ENCODE measurements at regions not wholly inside any gene's neighbourhood (a gene's known extent, or its start where the extent isn't known, plus 50 kb on each side); places are given as distances from the start of the nearest gene placed in this dataset.
"Not testable (repeated sequence)": the region's sequence is repeated elsewhere in the genome, so short reads cannot be mapped to it uniquely, and the experiment has no call there.

GRCh38 chr4:107562316-107562715 is 157.7 kb downstream of the PAPSS1 start:
- DNase-seq: no peak

GRCh38 chr4:107561481-107561880 is 158.6 kb downstream of the PAPSS1 start:
- DNase-seq: no peak

- no peak for DNase-seq
These were observed 160.4 kb downstream of the PAPSS1 start for GRCh38 chr4:107559653-107560052.

GRCh38 chr4:107552306-107552705 is 167.7 kb downstream of the PAPSS1 start:
- no peak for DNase-seq

GRCh38 chr4:107548211-107548905 is 171.7 kb downstream of the PAPSS1 start:
- no peak for DNase-seq

GRCh38 chr4:107546638-107547037 is 173.4 kb downstream of the PAPSS1 start:
- no peak for DNase-seq

GRCh38 chr4:107541511-107541910 is 178.5 kb downstream of the PAPSS1 start:
- no peak for DNase-seq

- no peak for DNase-seq
These were observed 188.1 kb downstream of the PAPSS1 start for GRCh38 chr4:107531927-107532326.

- DNase-seq: no peak
These were observed 199.7 kb downstream of the PAPSS1 start for GRCh38 chr4:107520368-107520767.

- DNase-seq: peak; percentile 47
These were observed 201.0 kb downstream of the PAPSS1 start for GRCh38 chr4:107519053-107519452.

GRCh38 chr4:107518076-107518475 is 202.0 kb downstream of the PAPSS1 start:
- DNase-seq: no peak

GRCh38 chr4:107512549-107512948 is 207.5 kb downstream of the PAPSS1 start:
- DNase-seq: no peak

GRCh38 chr4:107509615-107510014 is 210.4 kb downstream of the PAPSS1 start:
- no peak for DNase-seq

- no peak for DNase-seq
These were observed 219.5 kb downstream of the PAPSS1 start for GRCh38 chr4:107500551-107500950.

- no peak for DNase-seq
These were observed 223.0 kb downstream of the PAPSS1 start for GRCh38 chr4:107497054-107497453.

GRCh38 chr4:107492566-107492965 is 227.5 kb downstream of the PAPSS1 start:
- DNase-seq: no peak

GRCh38 chr4:107490116-107490515 is 229.9 kb downstream of the PAPSS1 start:
- no peak for DNase-seq

GRCh38 chr4:107483621-107484020 is 236.4 kb downstream of the PAPSS1 start:
- DNase-seq: not testable (repeated sequence)

- no peak for DNase-seq
These were observed 237.5 kb downstream of the PAPSS1 start for GRCh38 chr4:107482546-107482945.

GRCh38 chr4:107478327-107478980 is 241.6 kb downstream of the PAPSS1 start:
- no peak for DNase-seq

GRCh38 chr4:107473126-107473525 is 246.9 kb downstream of the PAPSS1 start:
- no peak for DNase-seq

- DNase-seq: no peak
These were observed 247.6 kb downstream of the PAPSS1 start for GRCh38 chr4:107472265-107472948.

GRCh38 chr4:107470173-107470572 is 249.9 kb downstream of the PAPSS1 start:
- no peak for DNase-seq

- no peak for DNase-seq
These were observed 251.2 kb downstream of the PAPSS1 start for GRCh38 chr4:107468812-107469211.
